GM21528 (cell line): ENCODE measurements at regions not wholly inside any gene's neighbourhood (a gene's known extent, or its start where the extent isn't known, plus 50 kb on each side); places are given as distances from the start of the nearest gene placed in this dataset.
A peak's percentile ranks its signal among the peaks of the same experiment; 100 is the strongest.
"Not testable (repeated sequence)": the region's sequence is repeated elsewhere in the genome, so short reads cannot be mapped to it uniquely, and the experiment has no call there.

Experiments
- ATAC-seq: cut with Tn5 transposase; IDR thresholded peaks from one replicate; pipeline ENCODE4 v1.9.1; 2021; ENCODE audit warnings: mild to moderate bottlenecking, moderate library complexity; ENCODE audit not compliant: unreplicated experiment, low FRiP score

- no peak for ATAC-seq
These were observed 1155.1 kb upstream of the ADGRL2 start for GRCh38 chr1:80645621-80646020.

- ATAC-seq, result peak; percentile 54
These were observed 1159.8 kb upstream of the ADGRL2 start for GRCh38 chr1:80640978-80641377.

GRCh38 chr1:80639777-80640533, 1160.8 kb upstream of the ADGRL2 start:
- ATAC-seq, result peak; percentile 99

- no peak for ATAC-seq
These were observed 1166.6 kb upstream of the ADGRL2 start for GRCh38 chr1:80633947-80634706.

GRCh38 chr1:80632284-80632683, 1168.5 kb upstream of the ADGRL2 start:
- no peak for ATAC-seq

GRCh38 chr1:80629304-80629837, 1171.4 kb upstream of the ADGRL2 start:
- ATAC-seq, result no peak

GRCh38 chr1:80624682-80625081, 1176.1 kb upstream of the ADGRL2 start:
- no peak for ATAC-seq

GRCh38 chr1:80607064-80607463, 1193.7 kb upstream of the ADGRL2 start:
- no peak for ATAC-seq

GRCh38 chr1:80594013-80594412, 1206.7 kb upstream of the ADGRL2 start:
- ATAC-seq, result no peak

- ATAC-seq, result no peak
These were observed 1207.5 kb upstream of the ADGRL2 start for GRCh38 chr1:80593197-80593596.

GRCh38 chr1:80582980-80583379, 1217.8 kb upstream of the ADGRL2 start:
- ATAC-seq, result no peak

- no peak for ATAC-seq
These were observed 1221.7 kb upstream of the ADGRL2 start for GRCh38 chr1:80579055-80579454.

GRCh38 chr1:80566867-80567266, 1233.9 kb upstream of the ADGRL2 start:
- ATAC-seq, result no peak

GRCh38 chr1:80566123-80566522, 1234.6 kb upstream of the ADGRL2 start:
- ATAC-seq, result no peak

GRCh38 chr1:80565406-80565805, 1235.3 kb upstream of the ADGRL2 start:
- ATAC-seq, result no peak

- no peak for ATAC-seq
These were observed 1258.5 kb upstream of the ADGRL2 start for GRCh38 chr1:80542231-80542630.

GRCh38 chr1:80540596-80540995, 1260.1 kb upstream of the ADGRL2 start:
- no peak for ATAC-seq

GRCh38 chr1:80540149-80540548, 1260.6 kb upstream of the ADGRL2 start:
- ATAC-seq, result no peak

GRCh38 chr1:80539298-80539697, 1261.4 kb upstream of the ADGRL2 start:
- not testable (repeated sequence) for ATAC-seq

- ATAC-seq, result no peak
These were observed 1264.3 kb upstream of the ADGRL2 start for GRCh38 chr1:80536461-80536860.

- no peak for ATAC-seq
These were observed 1265.3 kb upstream of the ADGRL2 start for GRCh38 chr1:80535466-80535865.
